ENCODE measurements at regions not wholly inside any gene's neighbourhood (a gene's known extent, or its start where the extent isn't known, plus 50 kb on each side); places are given as distances from the start of the nearest gene placed in this dataset.

DNA sequence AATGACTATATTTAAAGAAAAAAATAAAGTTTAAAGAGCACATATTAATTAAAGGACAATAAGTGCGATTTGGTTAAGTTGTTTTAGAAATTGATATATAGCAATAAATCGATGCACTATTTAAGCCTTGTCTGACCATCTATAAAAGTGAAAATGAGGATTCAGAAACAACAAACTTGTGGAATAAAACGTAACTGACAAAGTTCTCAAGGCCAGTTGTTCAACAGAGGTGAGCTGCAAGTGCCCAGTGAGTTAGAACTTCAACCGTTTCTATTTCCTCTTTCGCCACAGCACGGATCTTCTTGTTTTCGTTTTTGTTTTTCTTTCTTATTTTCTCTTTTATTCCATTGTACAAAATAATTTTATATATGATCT lies 724.9 kb upstream of the ARRDC4 start:
- POLR2A ChIA-PET = no interaction called here
- Mint-ChIP-seq H3K27me3 (ENCODE audit: low read depth) (no peaks in the 10 kb centered on the region), H3K4me1 (peaks cover 2% of the 10 kb centered on the region), H3K9me3 (peaks cover 13% of the 10 kb centered on the region), H3K36me3 (0 out of 2 replicates have a peak, but pooled peaks cover 2% of the 10 kb centered on the region), H3K27ac (no peak overlapping the region), H3K4me3 (no peak overlapping the region)
- 0 out of 2 replicates have a peak, but pooled peaks have one; percentile 1 for TF ChIP-seq CTCF (IDR thresholded peaks at IDR 0.05)
- TF ChIP-seq HMGXB4 (CRISPR knock-in tag; IDR thresholded peaks at IDR 0.05) = no peak
- no peak for DNase-seq (ENCODE audit: low spot score)
- CTCF ChIA-PET = interaction anchor here (2.5 kb wide), 1 partner anchor 10 kb away, joined by 13 read pairs; no protein-coding TSS in a partner anchor
- no peak for ATAC-seq

- ChIA-PET POLR2A (no interaction called here), CTCF (interaction anchor here (2.5 kb wide), 1 partner anchor 9 kb away, joined by 13 read pairs; no protein-coding TSS in a partner anchor)
- no peak for ATAC-seq
- H3K27ac Mint-ChIP-seq = no peak overlapping the region
- no peak for DNase-seq (ENCODE audit: low spot score)
- no peak for TF ChIP-seq FOXK1 (CRISPR knock-in tag; IDR thresholded peaks at IDR 0.05)
- TF ChIP-seq RELA (CRISPR knock-in tag; IDR thresholded peaks at IDR 0.05; ENCODE audit: borderline replicate concordance) = no peak
- TF ChIP-seq FOXJ3 (CRISPR knock-in tag; IDR thresholded peaks at IDR 0.05; ENCODE audit: borderline replicate concordance) = no peak
- TF ChIP-seq E2F1 (CRISPR knock-in tag; IDR thresholded peaks at IDR 0.05) = no peak
- no peak for TF ChIP-seq STAT6 (CRISPR knock-in tag; conservative IDR thresholded peaks at IDR 0.05; ENCODE audit: low read depth)
- TF ChIP-seq AR (CRISPR knock-in tag; IDR thresholded peaks at IDR 0.05) = no peak
- TF ChIP-seq EMX1 (CRISPR knock-in tag; IDR thresholded peaks at IDR 0.05) = no peak
- 0 out of 2 replicates have a peak, but pooled peaks cover 2% of the 10 kb centered on the region for H3K36me3 Mint-ChIP-seq
- H3K9me3 Mint-ChIP-seq = peaks cover 13% of the 10 kb centered on the region
- H3K4me3 Mint-ChIP-seq = no peak overlapping the region
- peaks cover 2% of the 10 kb centered on the region for H3K4me1 Mint-ChIP-seq
- H3K27me3 Mint-ChIP-seq (ENCODE audit: low read depth) = no peaks in the 10 kb centered on the region
Measured at GRCh38 chr15:97236140-97236539, 724.4 kb upstream of the ARRDC4 start.

GRCh38 chr15:97237160-97237559 lies 723.3 kb upstream of the ARRDC4 start:
- ATAC-seq (no peak), DNase-seq (ENCODE audit: low spot score) (no peak)
- no peak overlapping the region for H3K4me3 Mint-ChIP-seq
- H3K27ac Mint-ChIP-seq = no peak overlapping the region
- POLR2A ChIA-PET = no interaction called here
- H3K27me3 Mint-ChIP-seq (ENCODE audit: low read depth) = no peaks in the 10 kb centered on the region
- H3K36me3 Mint-ChIP-seq = 0 out of 2 replicates have a peak, but pooled peaks cover 2% of the 10 kb centered on the region
- H3K4me1 Mint-ChIP-seq = peaks cover 11% of the 10 kb centered on the region
- peaks cover 13% of the 10 kb centered on the region for H3K9me3 Mint-ChIP-seq
- CTCF ChIA-PET = interaction anchor here (1.0 to 1.6 kb wide), 2 partner anchors 9 to 587 kb away, joined by 3 to 5 read pairs; no protein-coding TSS in a partner anchor
- TF ChIP-seq ZNF671 (CRISPR knock-in tag; IDR thresholded peaks at IDR 0.05) (no peak), E2F5 (CRISPR knock-in tag; IDR thresholded peaks at IDR 0.05) (no peak), NR3C1 (CRISPR knock-in tag; conservative IDR thresholded peaks at IDR 0.05; ENCODE audit: low read depth) (no peak), AR (CRISPR knock-in tag; IDR thresholded peaks at IDR 0.05) (no peak), ATF3 (CRISPR knock-in tag; conservative IDR thresholded peaks at IDR 0.05) (no peak), GABPB1 (CRISPR knock-in tag; IDR thresholded peaks at IDR 0.05) (no peak), ZNF121 (CRISPR knock-in tag; IDR thresholded peaks at IDR 0.05) (no peak)
- TF ChIP-seq, protein P1, sequence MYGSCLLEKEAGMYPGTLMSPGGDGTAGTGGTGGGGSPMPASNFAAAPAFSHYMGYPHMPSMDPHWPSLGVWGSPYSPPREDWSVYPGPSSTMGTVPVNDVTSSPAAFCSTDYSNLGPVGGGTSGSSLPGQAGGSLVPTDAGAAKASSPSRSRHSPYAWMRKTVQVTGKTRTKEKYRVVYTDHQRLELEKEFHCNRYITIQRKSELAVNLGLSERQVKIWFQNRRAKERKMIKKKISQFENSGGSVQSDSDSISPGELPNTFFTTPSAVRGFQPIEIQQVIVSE (CRISPR knock-in tag; IDR thresholded peaks at IDR 0.05; ENCODE audit: borderline replicate concordance) = no peak

Data from WTC11 (cell line).